Frontal cortex (tissue), 3 donors: ENCODE measurements at regions not wholly inside any gene's neighbourhood (a gene's known extent, or its start where the extent isn't known, plus 50 kb on each side); places are given as distances from the start of the nearest gene placed in this dataset.

Experiments used
- DNase-seq, 2 donors: peaks; one replicate each; pipeline ENCODE4 v3.0.0; 2012; ENCODE audit warnings: low spot score in 2 of 2
- FAIRE-seq: peaks from 2 replicates; lab custom pipeline; 2012; peaks lifted over from hg19 to GRCh38; lab: Jason Lieb, UNC
- donor health status: control.
- donor health status: control.
- donor health status: control.

DNA sequence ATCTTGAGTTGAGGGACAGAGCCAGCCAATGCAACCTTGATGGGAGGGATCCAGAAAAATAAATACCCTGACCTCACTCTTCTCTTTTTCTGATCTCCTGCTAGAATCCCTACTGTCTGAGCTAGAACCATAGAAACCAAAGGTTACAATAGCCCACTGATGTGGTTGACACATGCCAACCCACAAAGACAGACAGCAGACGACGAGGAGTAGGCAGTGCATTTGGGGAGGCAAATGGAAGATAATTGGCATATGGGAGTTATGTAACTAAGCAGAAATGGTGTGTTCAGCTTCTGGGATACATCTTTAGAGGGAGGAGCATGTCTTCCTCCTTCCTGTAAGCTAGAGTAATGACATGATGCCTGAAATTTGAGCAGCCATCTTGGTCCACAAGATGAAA lies 171.7 kb upstream of the FGGY start:
- no peak for DNase-seq
- FAIRE-seq: no peak

DNA sequence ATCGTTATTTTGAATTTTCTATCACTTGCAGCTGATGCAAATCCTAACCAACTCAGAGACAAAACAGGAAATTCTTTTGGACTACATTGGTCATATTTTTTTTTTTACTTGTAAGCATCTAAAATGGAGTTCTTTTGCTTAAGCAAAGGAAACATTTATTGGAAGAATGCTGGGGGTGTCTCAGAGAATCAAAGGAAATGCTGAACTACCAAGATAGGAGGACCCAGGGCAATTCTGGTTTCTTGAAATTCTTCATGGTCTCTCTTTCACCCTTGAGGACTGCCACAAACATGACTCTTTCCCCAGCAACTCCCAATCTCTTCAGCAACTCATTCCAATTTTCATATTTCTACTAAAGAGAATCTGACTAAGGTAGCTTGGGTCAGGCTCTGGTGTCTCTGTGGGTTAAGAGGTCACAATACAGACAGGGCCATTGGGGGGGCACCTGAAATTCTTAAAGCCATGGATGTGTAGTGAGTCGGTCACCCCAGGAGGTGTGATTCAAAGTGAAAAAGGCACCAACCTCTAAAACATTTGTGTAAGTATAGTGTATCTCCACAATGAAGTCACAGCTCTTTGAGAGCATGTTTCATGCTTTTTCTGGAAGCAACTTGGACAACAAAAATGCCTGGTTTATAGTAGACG lies 171.1 kb upstream of the FGGY start:
- FAIRE-seq: no peak

DNA sequence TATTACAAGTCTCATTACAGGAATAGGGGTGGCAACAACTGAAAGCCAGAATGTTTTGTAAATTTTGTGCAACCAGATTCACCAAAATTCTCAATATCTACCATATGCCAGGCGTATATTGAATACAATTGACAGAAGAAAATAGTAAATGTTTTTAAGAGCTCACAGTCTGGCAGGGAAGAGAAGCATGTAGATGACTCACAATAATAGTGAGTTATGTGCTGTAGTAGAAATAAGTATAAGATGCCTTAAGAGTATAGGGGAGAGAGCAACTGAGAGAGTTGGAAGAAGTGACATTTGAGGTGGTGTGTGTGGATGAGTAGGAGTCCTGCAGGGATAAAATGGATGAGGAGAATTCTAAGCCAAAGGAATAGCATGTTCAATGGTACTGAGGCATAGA lies 170.5 kb upstream of the FGGY start:
- DNase-seq (no peak), FAIRE-seq (no peak)

More for the DNA sequence above, 171.1 kb upstream of the FGGY start:
- DNase-seq: no peak

DNA sequence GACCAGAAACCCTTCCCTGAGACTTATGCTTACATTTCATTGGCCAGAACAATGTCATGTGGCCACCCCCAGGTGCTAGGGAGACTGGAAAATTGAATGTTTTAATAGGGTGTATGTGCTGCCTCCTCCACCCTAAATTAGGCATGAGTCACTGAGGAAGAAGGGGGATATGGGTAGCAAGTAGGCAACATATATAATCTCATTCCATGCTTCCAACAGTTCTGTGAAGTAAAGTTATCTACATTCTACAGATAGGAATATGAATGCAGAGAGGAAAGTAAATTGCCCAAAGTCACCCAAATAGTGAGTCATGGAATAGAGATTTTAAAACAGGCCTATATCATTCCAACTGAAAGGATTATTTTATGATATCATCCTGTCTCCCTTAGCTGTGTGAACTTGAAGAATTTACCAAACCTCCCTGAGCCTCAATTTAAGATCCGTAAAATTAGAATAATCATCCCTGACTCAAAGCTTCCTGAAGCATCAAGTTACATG lies 168.6 kb upstream of the FGGY start:
- FAIRE-seq: no peak
- no peak for DNase-seq

DNA sequence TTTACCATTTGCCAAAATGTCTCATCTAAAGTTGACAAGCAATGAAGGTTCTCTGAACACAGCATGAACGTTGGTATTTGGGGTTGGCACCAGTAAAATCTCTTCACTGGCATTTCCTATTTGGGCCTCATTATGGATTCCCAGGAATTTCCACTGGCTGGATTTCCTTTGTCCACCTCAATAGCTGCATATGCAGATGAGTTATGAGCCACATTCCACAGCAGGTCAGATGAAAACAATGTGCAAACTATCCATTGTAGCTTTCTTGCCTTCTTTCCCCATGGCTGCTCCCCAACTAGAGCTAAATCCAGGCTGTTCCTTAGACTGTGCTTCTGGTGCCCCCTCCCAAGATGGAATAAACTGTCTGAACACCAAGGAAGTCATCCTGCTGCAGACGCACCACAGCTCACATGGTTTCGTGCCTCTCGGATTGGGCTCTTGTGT lies 168.1 kb upstream of the FGGY start:
- DNase-seq (no peak), FAIRE-seq (no peak)

DNA sequence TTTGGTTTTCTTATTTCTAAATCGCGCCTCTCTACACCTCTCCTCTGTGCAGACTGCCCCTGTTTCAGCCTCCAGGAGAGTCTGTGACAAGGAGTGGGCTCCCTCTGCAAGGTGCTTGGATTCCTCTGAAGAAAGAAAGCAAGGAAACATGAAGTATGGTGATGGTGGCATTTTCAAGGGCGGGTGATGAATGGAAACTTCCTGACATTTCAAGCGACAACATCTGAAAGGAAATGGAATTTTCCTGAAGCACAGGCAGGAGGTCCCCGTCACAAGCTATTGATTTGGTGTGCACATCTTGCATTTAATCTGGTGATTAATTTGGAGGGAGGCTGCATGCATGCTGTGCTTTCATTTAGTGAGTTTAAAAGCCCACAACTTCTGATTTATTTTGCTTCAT lies 164.6 kb upstream of the FGGY start:
- no peak for FAIRE-seq
- no peak for DNase-seq

DNA sequence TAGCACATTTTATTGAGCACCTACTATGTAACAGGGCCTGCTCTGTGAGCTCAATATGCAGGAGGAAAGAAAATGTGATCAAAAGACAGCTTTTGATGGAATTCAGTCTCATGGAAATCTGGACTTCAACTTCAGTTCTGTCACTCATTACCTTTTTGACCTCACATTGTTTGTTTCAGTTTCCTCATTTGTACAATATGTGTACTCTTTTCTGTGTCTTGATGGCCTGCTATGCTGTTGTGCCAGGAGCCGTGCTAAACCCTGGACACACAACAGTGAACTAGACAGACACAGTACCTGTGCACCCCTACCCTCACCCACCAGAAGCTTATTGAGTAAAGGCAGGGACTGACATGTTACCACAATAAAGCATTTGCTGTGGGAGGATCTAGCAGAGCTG lies 162.9 kb upstream of the FGGY start:
- FAIRE-seq: no peak

DNA sequence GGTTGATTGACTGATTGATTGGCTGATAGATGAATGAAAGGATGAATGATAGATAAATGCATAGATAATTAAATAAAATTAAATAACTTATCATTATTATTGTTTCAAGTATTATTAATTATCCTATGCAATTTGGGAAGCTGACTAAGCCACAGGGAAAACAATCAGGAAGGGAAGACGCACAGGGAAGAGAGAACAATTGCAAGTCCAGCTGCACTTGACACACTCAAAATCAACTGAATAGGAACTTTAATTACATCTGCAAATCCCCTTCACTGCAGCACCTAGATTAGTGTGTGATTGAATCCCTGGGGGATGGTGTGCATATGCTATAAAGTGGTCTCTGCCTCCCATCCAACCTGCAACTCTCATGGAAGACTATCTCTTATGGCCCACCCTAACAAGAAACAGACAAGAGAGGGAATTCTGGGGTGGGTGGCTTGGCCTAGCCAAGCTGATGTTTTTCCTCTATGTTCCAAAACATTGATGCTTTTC lies 161.1 kb upstream of the FGGY start:
- no peak for FAIRE-seq
- no peak for DNase-seq

More for the DNA sequence above, 162.9 kb upstream of the FGGY start:
- no peak for DNase-seq

DNA sequence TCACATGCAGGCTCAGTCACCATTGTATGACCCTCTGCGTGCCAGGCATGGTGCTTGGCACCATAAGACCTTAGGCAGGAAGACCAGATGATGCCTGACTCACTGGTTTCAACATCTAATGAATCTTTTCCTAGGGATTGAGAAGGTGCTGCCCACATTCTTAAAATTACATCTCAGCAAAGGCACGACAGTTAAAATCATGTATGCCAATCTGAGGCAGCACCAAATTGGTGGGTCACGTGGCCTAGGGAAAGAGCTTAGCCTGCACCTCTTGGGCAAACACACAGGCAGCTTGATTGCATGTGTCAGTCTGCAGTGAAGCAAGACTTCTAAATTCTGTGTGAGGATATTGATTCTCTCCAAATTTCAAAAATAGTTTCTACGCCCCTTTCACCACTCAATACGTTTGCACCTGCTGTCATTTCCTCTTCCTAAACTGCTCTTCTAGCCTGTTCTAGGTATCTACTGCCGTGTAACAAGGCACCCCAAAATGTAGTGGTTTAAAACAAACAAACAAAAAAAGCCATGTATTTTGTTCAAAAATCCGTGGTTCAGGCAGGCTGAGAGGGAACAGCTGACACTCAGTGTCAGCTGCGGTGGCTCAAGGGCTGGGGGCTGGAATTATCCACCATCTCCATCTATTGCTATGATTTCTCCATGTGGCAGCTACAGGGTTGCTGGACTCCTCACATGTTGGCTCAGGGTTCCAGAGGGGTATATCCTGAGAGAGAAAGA lies 160.2 kb upstream of the FGGY start:
- FAIRE-seq (no peak), DNase-seq (no peak)

DNA sequence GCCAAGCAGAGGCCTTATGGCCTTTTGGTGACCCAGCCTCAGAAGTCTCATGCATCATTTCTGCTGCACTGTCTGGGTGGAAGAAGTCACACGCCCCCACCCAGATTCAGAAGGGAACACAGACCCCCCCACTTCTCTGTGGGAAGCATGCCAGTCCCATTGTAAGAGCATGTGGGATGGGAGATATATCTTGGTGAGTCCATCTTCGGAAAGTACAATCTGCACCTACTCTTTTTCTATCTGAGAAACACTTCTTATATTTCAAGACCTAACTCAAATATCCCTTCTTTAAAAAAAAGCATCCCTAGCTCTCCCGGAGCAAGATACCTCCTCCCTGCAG lies 159.6 kb upstream of the FGGY start:
- FAIRE-seq (no peak), DNase-seq (no peak)

DNA sequence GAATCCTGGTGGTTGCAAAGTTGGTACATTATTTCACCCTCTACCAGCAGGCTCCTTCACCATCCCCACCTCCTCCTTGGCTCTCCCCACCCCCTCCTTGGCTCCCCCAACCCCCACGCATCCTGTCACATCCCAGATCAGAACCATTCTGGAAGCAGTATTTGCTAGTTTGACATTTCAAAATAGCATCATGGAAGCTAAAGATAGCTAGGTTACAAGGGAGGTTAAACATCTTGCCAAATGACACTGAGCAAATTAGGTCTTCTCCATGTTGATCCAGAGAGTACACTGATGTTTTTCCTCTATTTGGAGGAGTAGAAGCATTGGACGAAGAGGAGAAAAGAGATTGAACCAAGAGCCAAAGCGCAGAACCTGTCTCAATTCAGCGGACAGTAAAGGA lies 158.9 kb upstream of the FGGY start:
- DNase-seq (no peak), FAIRE-seq (no peak)

DNA sequence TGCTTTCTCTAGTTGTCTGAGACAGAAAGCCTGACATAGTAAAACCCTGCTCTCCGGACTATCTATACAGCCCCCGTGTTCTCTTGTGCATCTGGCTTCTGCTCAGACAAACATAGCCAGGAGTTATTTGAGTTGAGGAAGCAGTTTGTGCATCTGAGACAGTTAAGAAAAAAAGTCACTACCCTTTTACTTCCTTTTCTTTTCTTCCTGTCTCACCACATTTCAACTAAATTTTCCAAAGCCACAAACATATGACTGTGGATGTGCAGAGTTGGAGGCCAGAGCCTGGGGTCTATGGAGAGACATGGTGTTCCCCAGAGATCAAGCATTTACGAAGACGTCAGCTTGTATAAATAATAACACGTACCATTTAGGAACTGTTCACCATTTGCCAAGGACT lies 158.5 kb upstream of the FGGY start:
- DNase-seq (no peak), FAIRE-seq (no peak)

DNA sequence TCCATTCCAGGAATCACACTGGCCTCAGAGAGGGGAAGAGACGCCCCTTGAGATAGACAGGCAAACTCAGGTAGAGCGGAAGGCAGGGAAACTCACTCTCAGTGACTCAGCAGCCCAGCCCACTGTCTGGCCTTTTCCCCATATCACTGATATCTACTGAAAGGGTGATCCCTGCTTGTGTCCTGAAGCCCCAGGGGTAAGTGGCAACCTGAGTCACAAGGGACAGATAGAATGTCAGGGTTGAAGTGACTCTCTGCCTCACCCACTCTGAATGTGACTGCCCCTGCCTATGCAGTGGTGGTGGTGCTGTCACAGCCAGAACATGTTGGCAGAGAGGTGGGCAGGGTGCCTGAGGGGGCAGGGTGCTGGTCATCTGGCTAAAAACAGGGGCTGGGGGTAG lies 157.5 kb upstream of the FGGY start:
- FAIRE-seq (no peak), DNase-seq (no peak)

DNA sequence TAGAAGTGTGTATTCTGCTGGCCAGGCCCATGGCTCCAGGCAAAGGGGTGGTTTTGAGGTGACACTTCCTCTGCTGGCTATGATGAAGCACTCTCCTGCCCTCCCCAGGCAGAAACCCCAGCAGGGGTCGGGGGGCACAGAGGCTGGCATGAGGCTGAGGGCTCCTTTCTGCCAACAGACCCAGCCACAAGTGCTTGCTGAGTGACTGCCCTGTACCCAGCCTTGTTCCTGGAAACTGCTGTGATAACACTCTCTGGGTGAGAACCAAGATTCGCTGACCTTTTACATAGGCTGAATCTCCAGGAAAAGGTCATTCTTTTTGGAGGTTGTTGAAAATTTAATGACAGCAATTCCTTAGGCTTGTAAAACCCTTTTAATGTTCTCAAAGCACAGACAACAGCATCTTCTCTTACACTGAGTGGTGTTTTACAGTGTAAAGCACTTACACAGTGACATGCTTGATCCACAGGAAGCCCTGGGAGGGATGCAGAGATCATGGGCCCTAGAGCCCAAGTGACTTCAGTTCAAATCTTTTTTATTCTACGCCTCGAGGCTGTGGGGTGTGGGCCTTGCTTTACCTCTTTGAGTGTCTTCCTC lies 155.5 kb upstream of the FGGY start:
- DNase-seq (no peak), FAIRE-seq (no peak)

DNA sequence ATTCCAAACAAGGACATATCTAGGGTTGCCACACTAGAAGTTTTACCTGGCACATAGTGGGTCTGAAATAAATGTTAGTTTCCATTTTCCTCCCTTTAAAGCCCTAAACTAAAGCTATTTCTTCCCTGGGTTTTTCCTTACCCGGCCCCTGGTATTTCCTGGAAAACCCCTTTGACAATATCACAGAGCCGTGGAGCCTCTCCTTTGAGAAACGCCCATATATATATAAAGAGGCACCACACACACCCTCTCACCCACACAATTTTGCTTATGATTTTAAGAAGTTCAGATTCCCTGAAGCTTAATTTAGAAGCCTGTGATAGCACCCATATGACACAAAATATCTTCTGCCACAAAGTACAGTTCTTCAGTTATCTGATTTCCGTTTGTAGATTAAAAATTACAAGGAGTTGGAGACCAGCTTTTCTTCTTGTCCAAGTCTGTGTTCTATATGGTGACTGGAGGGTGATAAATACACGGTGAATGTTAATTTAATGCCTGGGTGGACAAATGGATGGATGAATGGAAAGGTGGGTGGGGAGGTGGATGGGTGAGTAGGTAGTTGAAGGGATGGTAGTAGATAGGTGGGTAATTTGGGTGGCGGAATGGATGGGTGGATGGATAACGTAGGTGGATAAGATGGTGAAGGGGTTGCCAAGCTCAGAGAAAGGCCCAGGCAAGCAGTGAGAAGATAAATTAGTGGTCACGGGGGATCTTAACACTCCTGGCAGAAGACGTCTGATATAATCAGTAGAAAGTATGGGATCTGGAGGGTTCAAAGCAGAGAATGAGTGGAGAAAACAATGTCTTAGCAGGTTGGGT lies 154.4 kb upstream of the FGGY start:
- FAIRE-seq (no peak), DNase-seq (no peak)

DNA sequence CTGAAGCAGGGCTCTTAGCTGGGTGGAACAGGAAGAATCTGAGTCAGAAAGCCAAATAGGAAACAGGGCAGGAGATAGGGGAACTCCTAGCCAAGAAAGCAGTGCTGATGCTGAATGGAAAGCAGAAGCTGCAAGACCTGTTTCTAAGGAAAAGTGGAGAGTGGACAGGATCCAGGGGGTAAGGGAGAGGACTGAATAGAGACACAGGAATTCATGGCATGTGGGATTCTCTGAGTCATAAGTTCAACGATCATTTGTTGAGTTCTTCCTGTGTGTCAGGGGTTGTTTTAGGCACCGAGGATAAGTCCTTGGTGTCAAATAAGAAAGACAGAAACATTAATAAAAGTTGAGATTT lies 153.8 kb upstream of the FGGY start:
- FAIRE-seq (no peak), DNase-seq (peak in 1 of 2 donors; percentile 35)

DNA sequence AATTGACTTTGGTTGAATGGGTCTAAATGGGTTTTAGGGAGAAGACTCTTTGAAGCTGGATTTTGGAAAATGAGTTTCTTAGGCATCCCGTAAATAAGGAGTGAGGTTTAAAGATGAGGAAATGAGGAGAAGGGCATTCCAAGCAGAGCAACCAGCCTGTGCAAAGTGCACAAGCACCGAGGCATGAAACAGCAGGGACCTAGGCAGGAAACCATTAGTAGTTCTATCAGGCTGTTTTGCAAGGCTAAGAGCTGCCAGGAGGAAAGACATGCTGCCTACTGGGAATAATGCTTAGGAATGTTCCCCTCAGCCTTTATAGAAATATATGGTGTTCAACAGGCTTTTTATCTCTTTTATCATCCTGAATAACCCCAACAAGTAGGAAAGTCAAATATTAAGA lies 153.1 kb upstream of the FGGY start:
- FAIRE-seq (no peak), DNase-seq (no peak)

DNA sequence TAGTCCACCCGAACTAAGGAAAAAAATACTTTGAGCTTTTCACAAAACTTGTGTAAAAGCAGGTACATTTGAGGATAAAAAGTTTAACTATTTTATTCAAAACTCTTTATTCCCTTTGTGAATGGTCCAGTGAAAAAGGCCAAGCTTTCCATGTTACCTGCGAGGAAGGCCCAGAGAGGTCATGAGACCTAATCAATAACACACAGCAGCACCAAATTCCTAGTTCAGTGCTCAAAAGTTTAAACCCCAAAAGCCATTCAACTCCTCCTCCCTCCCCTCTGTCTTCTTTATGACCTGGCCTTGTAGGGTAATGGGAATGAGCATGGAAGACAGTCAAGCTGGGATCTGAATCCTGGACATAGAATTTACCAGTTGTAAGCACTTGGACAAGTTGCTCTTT lies 151.9 kb upstream of the FGGY start:
- DNase-seq (no peak), FAIRE-seq (no peak)

DNA sequence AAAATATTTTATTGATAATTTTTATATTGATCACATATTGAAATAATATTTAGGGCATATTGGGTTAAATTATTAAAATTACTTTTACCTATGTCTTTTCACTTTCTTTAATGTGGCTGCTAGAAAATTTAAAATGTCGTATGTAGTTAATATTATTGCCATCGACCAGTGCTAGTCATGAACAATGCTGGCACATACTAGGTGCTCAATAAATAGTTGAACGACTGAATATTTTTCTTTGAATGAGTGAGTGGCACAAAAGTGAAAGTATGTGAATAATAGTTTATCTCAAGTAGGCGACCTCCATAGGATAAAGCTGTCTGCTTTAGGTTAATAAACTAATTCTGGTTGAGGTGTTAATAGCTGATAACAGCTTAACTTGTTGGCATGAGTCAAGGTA lies 150.8 kb upstream of the FGGY start:
- DNase-seq: no peak
- FAIRE-seq: no peak

DNA sequence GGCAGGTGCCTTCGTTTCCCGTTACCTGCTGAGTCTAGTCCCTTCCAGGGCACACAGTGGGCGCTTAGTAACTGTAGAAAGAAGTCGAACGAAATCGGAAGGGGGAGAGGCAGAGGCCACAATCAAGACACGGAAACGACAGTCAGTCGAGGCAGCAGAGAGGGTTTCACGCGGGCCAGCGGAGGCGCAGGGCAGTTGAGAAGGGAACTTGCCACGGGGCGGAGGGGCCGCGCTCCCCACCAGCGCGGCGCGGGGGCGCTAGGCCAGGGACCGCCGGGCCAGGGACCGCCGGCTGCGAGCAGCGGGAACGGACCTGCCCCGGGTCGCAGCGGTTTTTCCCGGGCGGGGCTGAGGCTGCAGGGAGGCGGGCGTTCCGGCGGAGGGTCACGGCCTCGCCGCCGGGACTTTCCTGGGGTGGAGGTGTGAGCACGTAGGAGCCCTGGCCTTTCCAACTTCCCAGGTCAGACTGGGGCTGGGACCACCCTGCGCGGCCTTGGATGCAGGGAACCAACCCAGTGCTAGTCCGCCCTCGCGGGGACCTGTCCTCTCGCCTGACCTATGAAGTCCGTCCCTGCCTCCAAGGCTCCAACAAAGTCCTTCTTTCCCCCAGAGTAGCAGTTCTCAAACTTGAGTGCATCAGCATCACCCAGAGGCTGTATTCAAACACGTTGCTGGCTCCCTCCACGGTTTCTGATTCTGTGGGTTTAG lies 150.1 kb upstream of the FGGY start:
- DNase-seq (peak; percentile 34 to 48), FAIRE-seq (no peak)
